ENCODE measurements at regions not wholly inside any gene's neighbourhood (a gene's known extent, or its start where the extent isn't known, plus 50 kb on each side); places are given as distances from the start of the nearest gene placed in this dataset.

DNA sequence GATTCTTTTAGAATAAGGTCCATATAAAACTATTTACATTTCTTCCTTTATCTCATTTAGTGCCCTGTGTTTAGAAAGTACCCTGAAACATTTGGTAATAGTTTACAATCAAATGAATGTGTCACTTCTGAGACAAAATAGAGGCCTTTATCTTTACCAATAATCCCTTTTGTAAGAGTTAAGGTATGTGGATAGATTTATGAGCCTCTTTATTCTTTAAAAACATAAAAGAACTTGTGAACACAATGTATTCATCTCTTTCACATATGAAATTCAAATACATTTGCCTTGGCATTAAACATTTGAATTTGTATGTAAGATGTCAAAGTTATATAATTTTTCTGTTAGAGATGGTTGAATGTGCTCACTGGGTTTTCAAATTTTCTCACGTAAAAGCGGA lies 180.5 kb upstream of the CWC22 start:
- DNase-seq = no peak

DNA sequence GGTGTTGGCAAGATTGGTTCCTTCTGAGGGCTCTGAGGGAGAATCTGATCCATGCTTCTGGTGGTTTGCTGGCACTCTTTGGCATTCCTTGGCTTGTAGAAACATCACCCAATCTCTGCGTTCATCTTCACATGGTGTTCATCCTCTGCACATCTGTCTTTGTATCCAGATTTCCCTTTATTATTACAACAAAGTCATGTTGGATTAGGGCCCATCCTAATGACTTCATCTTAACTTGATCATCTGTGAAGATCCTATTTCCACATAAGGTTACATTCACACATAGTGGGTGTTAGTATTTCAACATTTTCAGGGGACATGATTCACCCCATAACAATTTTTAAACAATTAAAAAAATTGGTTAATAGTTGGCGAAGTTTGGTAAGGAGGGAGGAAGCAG lies 177.4 kb upstream of the CWC22 start:
- DNase-seq = no peak

DNA sequence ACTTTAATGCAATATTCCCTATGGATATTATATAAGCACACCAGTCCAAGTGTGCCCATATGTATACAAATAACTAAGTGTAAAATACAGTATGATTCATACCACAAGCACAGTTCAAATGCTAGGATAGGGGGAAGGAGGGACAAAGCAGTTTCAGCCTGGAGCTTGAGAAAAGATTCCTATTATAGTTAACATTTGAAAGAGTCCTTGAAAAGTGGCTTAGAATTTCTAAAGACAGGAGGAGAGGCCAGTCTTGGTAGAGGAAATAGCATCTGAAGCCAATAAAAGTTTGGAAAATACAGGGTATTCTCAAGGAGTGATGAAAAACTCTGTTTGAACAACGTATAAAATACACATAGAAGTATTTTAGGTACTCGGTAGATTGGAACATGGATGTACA lies 173.4 kb upstream of the CWC22 start:
- DNase-seq = no peak

DNA sequence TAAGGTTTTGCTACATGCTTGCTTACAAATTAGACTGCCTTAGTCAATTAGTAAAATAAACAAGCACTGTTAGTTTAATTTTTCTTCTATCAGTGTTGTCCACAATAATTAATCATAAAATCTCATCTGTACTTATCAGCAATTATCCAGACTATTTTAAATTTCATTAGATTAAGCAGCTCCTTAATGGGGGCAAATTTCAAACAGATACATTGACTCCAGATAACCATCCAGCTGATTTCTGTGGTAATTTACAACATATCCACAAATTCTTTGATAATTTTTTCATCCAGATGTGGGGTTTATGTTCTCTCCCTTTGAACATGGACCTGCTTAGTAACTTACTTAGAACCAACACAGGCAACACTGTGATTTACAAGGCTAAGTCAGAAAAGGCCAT lies 170.4 kb upstream of the CWC22 start:
- DNase-seq = no peak

DNA sequence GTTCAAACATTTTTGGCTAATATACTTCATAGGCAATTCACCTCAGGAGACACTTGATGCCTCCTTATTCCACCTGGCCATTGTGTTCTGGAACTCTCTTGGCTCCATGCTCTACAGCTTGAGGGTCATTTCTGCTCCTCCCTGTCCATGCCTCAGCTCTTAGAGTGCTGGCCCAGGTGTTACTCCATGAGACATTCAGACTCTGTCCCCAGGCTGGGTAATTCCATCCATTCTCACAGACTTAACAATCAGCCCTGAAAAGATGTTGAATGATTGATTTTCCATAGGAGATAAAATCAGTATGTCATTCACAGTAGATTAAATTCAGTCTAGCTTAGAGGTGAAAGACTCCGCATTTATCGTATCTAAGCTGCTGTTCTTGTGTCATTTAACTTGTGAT lies 168.6 kb upstream of the CWC22 start:
- DNase-seq = no peak

DNA sequence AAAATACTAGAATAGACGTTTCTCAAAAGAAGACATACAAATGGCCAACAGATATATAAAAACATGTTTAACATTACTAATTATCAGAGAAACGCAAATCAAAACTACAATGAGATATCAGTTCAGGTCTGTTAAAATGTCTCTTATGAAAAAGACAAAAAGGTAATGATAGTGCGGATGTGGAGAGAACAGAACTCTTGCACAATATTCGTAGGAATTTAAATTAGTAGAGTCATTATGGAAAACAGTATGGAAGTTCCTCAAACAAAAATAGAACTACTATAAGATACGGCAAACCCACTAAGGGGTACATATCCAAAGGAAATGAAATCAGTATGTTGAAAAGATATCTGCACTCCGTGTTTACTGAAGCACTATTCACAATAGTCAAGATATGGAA lies 167.5 kb upstream of the CWC22 start:
- no peak for DNase-seq

DNA sequence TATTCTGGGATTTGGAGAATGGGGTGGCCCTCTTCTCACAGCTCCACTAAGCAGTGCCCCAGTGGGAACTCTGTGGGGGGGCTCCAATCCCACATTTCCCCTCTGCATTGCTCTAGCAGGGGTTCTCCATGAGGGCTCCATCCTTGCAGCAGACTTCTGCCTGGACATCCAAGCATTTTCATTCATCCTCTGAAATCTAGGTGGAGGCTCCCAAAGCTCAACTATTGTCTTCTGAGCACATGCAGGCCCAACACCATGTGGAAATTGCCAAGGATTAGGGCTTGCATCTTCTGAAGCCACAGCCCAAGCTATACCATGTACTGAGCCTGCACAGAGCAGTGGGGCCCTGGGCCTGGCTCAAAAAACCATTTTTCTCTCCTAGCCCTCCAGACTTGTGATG lies 162.4 kb upstream of the CWC22 start:
- no peak for DNase-seq

DNA sequence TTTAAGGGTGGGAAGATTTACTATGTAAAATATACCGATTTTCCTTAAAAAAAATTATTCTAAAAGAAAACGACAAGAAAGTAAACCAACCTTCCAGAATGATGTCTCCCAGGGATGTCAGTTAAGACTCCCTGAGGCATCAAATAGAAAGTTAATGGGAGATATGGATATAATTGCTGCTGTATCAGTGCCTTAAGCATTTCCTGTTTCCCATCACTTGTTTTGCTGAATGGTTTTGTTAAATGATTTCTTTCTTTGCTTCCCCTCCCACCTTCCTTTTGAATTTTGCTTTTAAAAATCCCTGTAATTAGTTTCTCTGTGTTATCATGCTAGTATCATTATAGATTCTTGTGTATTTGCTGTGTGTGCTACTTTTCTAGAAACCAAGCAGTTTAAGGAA lies 154.3 kb upstream of the CWC22 start:
- DNase-seq = no peak

DNA sequence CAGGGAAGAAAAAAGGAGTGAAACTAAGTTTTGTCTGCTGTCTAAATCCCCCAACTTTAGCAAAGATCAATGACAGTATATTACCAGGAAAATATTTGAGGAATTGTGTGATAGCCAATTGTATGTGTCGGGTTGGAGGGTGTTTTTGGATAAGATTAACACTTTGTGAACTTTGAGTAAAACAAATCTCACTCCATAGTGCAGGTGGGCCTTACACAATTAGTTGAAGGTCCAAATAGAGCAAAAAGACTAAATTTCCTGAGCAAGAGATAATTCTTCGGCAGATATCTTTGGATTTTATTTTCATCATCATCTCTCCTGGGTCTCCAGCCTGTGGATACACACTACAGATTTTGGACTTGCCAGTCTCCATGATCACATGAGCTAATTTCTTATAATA lies 152.8 kb upstream of the CWC22 start:
- DNase-seq = no peak

DNA sequence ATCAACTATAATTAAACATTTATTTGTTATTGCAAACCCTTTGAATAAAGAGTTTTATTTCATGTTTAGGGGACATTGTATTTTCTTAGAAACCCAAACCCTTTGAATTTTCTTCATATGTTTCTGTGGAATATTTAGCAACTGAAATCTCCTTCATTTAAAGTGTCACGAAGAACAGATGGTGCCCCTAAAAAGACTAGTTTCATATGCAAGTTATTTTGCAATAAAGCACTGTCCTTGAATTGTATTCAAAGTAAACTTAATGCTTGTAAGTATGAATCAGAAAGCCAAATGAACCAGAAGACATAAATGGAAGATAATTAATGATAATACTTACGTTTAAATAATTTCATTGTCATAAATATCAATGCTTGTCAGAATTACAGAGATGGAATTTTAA lies 151.9 kb upstream of the CWC22 start:
- no peak for DNase-seq

DNA sequence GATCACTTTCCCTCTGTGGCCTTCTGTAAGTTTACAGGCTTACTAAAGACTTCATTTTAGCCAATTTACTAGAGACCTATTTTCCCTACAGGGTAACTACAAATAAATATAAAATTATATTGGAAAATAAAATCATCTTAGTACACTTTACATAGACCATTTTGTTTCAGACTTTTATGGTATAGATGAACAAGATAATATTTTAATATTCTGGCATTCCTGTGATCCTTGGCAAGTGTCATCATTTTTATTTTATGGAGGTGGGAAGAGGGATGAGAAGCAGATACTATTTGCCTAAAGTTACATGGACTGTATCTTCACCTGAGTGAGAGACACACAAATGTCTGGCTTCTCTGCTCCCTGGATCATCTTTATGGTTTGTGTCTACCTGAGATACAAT lies 149.6 kb upstream of the CWC22 start:
- DNase-seq = no peak

DNA sequence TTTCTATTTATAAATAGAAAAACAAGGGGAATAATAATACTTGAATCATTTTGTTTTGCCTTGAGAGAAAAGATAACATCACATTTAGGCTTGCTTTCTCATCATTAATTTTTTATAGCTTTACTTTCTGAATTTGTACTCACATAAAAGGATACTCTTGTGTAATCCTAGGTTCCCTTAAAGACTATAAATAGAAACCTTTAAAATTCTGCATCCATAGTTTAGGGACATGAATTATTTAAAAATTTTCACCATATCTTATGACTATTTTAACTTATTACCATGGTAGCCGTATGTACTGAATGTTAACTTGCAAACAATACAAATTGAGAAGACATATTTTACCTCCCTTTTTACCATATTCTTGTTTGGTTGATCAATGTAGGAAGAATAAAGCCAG lies 143.5 kb upstream of the CWC22 start:
- no peak for DNase-seq

DNA sequence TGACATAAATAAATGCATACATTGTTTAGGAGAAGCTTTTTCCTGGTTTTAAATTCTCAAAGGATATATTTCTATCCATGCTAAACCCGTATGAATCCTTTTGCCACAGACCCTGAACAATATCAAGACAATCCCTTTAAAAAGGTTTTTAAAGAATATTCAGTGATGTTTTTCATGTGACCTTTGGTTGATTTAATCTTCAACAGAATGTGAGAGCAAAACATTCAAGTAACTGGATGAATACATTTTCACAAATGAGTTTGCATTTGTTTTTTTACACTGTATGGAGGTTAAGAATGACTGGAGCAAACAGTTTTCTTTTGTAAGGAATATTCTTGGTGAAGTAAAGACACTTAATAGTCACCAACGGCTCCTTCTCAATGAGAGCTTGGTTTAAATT lies 139.4 kb upstream of the CWC22 start:
- no peak for DNase-seq

DNA sequence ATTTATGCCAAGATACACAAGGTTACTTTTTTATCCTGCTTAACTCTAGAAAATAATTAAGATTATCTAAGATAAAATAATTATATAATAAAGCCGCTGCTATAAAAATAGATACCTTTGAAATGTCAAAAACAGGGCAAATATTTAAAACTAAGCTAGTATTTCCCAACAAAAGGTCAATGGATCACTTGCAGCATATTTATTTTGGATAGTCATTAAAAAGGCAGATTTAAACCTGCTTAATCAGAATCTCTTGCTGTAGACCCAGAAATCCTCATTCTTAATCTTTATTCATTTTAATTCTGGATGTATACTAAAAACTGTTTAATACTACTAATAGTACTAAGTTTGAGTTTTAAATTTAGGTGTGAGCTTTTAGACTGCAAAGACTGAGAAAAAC lies 139.0 kb upstream of the CWC22 start:
- DNase-seq = no peak

DNA sequence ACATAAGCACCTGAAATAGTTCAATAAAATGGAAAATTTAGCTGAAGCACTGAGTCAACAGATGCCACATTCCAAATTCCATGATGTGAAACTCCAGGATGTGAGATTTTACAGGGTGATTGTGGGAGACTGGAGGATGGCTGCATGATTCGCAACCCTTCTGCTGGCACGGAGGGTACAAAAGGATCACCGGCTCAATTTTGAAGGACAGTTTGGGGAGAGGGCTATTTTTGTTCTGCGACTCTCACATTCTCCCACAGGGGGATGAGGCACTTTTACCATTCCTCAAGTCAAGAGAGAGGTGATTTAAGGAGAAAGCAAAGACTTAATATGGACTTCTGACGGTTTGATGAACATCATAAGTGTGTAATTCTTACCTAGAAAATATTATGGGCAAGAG lies 138.1 kb upstream of the CWC22 start:
- DNase-seq = no peak

DNA sequence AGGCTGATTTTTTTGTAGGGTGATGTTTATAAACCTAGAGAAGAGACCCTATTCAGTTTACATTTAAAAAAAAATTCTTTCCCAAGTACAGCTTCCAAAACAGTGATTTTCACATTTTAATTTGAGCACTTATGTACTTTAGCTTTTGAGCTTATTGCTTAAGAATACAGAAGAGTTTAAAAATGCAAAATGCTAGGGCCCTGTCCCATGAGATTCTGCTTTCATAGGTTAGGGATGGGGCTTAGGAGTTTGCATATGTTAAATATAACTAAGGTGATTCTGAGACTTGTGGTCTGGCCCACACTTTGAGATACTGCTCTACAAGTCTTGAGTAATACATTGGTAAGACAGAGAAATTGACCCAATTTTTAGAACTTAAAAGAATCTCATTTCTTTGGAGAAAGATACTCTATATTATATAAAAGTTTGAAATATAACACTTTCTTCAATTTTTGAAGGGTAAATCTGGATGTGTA lies 137.3 kb upstream of the CWC22 start:
- no peak for DNase-seq

DNA sequence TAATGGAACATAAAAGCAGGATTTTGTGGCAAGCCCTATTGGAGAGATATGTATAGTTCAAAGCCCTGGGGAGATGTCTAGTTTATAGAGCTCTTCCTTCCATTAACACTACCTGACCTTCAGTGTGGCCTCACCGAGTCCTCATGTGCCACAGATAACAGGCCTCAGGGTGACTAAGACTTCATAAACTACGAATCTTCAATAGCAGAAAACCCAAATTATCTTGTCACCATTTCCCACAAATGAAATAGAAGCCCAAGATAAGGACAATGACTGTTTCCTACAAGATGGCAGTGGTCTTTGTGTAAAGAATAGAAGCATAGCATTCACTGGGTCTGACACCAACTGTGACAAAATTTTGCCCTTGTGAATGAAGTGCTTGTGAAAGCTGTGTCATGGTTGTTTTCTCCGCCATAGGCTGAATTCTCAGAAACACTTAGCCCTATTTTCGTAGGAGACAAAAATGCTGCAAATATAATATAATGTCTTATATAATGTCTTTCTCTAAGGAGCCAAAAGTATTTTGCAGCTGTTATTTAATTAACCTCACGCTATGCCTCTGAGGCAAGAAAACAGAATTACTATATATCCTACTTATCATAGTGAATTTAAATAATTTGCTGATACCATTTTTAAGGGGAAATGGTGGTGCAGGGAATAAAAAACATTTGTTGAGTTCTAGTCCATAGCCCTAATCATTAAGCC lies 136.7 kb upstream of the CWC22 start:
- no peak for DNase-seq

DNA sequence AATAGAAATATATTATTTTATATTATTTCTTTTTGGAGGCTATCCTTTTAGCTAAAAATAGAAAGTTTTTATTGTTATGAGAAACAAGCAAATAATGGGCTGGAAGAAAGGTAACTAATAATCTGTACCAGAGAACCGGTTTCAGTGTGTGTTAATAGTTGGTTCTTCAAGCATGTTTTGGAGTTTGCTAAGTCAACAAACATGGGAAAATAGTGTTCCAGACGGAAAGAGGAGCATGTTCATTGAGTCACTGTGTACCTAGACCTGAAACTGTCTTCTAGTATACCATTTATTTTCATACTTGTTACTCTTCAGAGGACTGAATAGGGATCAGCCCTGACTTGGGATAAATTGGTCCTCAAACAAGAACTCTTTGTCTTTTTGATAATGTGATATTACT lies 134.5 kb upstream of the CWC22 start:
- no peak for DNase-seq

DNA sequence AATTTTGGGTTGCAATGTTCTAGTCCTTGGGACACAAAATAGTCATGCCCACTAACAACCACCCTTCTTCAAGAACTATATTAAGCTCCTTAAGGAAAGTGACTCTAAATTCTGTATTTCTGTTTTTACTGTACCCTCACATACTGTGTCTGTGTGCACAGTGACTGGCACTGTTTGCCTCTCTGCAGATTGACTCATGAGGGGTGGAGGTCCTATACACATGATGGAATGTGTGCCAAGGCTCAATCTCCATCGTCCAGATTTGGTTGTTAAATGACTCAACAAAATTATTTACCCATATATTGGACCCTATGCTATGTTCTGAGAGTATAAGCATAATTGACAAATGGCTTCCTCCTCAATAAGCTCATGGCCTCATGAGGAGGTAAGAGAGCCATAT lies 126.6 kb upstream of the CWC22 start:
- no peak for DNase-seq

DNA sequence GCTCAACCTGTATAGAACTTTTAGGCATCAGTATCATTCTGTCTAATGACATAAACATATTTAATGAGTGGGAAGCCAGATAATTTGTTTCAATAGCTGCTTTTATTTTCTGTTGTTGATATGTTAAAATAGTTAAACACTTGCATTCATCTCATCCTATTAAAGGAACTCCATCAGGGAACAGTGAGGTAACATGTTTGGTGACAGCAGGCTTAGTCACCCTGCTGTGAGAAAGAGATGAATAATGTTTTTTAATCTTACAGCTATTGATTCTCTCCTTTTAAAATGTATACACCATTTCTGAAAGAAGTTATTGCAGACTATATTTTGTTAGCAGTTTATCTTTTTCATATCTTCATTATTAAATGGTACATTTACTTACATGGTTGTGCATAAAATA lies 123.3 kb upstream of the CWC22 start:
- no peak for DNase-seq

DNA sequence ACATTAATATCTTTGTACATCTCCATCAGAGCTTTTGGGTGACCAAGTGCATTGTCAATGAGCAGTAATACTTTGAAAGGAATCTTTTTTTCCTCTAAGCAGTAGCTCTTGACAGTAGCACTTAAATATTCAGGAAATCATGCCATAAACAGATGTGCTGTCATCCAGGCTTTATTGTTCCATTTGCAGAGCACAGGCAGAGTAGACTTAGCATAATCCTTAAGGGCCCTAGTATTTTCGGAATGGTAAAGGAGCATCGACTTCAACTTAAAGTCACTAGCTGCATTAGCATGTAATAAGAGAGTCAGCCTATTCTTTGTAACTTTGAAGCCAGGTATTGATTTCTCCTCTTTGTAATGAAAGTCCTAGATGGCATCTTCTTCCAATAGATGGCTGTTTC lies 121.8 kb upstream of the CWC22 start:
- no peak for DNase-seq

DNA sequence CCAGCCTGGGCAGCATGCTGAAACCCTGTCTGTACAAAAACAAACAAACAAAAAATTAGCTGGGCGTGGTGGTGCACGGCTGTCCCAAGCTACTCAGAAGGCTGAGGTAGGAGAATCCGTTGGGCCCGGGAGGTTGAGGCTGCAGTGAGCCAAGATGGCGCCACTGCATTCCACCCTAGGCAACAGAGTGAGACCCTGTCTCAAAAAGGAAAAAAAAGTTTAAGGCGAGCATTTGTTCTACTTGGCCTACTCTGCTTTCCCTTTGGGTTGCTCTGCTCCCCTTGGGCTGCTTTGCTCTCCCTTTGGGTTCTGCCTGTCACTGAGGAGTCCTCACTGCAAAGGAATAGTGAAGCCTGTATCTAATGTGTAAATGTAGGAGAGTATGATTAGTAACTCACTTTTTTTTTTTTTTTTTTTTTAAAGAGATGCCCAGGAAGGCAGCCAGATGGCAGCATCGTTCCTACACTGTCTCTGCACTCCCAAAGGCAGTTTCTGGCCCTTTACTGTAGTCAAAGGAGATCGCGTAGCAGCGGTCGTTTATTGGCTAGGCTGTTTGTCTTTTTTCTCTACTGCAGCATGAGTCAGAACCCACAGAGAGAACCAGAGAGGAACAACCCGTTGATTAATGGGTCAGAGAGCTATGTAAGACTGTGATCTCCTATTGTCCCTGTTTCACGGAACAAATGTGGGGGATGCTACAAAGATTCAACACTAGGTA lies 118.3 kb upstream of the CWC22 start:
- DNase-seq = peak; percentile 73

DNA sequence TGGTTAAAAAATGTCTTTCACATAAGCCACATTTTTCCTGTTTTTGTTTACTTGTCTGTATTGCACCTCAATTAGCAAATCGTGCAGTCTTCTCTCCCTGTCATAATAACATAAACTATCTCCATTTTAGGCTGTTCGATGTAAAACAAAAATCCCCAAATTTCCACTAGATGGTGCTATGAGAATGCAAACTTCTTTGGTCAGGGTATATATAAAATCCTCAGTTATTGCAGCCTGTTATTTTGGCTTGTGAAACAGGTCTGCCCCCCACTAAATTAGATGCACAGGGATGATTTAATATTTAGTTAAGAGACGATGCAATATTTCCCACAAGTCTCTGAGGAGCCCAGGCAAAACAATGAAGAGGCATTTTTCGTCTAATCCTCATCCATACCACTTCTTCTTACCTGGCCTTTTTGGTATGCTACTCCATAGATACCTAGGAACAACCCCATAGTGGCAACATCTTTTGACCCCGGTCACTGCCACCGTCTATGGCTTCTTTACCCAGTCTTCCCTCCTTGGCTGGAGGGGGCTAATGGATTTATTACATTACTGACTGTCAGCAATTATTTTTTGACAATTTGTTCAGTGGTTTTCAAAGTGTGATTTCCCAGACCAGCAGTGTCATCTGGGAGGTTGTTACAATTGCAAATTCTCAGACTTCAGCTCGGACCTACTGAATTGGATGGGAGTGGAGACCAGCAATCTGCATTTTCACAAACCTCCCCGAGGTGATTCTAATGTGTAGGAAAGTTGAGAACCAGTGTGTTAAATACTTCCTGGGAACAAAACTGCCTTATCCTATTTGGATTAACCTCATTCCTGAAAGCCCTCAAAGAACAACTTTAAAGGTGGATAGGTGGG lies 117.4 kb upstream of the CWC22 start:
- DNase-seq = no peak

DNA sequence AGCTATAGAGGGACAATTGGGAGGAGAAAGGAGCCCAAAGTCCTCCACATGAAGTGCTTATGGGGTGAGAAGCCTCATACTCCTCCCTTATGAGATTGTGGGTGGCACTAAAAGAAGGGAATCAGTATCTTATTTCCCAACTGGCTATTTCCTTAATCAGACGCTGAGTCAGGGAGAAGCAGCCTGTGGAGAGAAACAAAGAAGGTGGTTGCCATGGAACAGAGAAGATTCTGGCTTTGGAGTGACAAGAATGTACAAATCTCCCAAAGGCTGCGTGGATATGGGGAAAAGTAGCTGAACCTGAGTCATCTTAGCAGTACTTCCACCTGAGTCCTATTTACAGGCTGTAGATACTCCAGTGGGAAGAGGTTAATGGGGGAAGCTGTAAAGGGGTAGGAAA lies 115.8 kb upstream of the CWC22 start:
- no peak for DNase-seq
